Pancreas (tissue), 10 donors: ENCODE measurements at regions not wholly inside any gene's neighbourhood (a gene's known extent, or its start where the extent isn't known, plus 50 kb on each side); places are given as distances from the start of the nearest gene placed in this dataset.

Source experiments
- ATAC-seq, 4 donors: fragments of 200-7000 bp; cut with Tn5 transposase; one replicate each; pipeline versions ENCODE4 v1.8.0 to v1.9.1; 2020; ENCODE audit warnings: mild to moderate bottlenecking in 4 of 4, moderate library complexity in 4 of 4
- DNase-seq, 6 donors: peaks; one replicate each; pipeline ENCODE4 v3.0.0-alpha.2; 2020
- FAIRE-seq: peaks from 2 replicates; lab custom pipeline; 2012; peaks lifted over from hg19 to GRCh38; lab: Jason Lieb, UNC
- H3K27ac ChIP-seq, 4 donors: fragments of 200-600 bp; sonication (generic); 1 replicate in 3 of 4; 2 replicates in 1 of 4; pipeline versions ENCODE4 v1.5.0 to v1.8.0; 2020
- H3K27me3 ChIP-seq, 4 donors: fragments of 200-600 bp; one replicate each; pipeline ENCODE4 v1.8.0; 2021
- H3K36me3 ChIP-seq, 3 donors: fragments of 200-600 bp; sonication (generic) in 1 of 3; one replicate each; pipeline versions ENCODE4 v1.5.0 to v1.8.0; 2020 to 2021
- H3K4me1 ChIP-seq, 3 donors: fragments of 200-600 bp; one replicate each; pipeline ENCODE4 v1.8.0; 2021
- H3K4me3 ChIP-seq, 4 donors: fragments of 200-600 bp; sonication (generic) in 2 of 4; one replicate each; pipeline versions ENCODE4 v1.5.0 to v1.8.0; 2020 to 2021
- H3K9me3 ChIP-seq, 4 donors: fragments of 200-600 bp; one replicate each; pipeline ENCODE4 v1.8.0; 2021
- WGBS, 2 donors: extraction: QIAGEN DNeasy Blood & Tissue Kit; methylation state at CpG; one replicate each; pipeline ENCODE4 v1.1.7; 2013; 5-methylcytosine and 5-hydroxymethylcytosine counted together
- intact Hi-C, 3 donors: fragments of 100-400 bp; cut with DNase I; formaldehyde crosslinking; loops; one replicate each; pipeline versions ENCODE4 v1.11.1 to v1.14.2; 2022
- TF ChIP-seq, protein P1 (sequence below), 4 donors: fragments of 200-600 bp; sonication (generic) in 3 of 4; IDR thresholded peaks; one replicate each; pipeline versions ENCODE4 v1.5.0 to v1.8.0; 2021; ENCODE audit warnings: antibody characterized with exemption in 4 of 4
- donor health status: healthy with polysubstance abuse.
- donor health status: DM: no; HTN: no; CAD: no; lungs with moderate emphysema.
- donor health status: DM: no; HTN: no; CAD: no.
- donor health status: control.
- donor health status: control.
- donor health status: Bipolar disorder and iron deficiency.
- donor health status: DM: yes; HTN: yes; CAD: no.
- donor health status: DM: no; HTN: no; CAD: no.
- donor health status: DM: no; HTN: no; CAD: no.
- donor health status: DM: yes; HTN: yes; CAD: no.

DNA sequence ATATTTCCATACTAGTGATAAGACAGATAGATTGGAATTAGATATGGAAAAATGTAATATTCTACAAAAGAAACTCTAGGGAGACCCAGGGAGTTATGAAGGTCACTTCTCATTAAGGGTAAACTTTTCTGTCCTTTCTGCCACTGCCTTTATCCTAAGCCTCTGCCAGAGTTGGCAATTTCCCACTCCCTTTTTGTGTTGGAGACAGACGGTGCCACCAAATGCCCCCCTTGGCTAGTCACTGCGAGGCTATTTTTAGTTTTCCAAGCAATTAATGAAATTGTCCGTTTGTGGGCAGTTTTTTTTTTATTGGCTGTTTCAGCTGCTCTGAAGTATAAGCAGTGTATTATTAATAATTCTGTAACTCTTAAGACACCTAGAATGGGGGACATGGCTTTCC, 67.6 kb upstream of the TENM4 start:
- no peaks in the 10 kb centered on the region for H3K36me3 ChIP-seq
- TF ChIP-seq, protein P1, sequence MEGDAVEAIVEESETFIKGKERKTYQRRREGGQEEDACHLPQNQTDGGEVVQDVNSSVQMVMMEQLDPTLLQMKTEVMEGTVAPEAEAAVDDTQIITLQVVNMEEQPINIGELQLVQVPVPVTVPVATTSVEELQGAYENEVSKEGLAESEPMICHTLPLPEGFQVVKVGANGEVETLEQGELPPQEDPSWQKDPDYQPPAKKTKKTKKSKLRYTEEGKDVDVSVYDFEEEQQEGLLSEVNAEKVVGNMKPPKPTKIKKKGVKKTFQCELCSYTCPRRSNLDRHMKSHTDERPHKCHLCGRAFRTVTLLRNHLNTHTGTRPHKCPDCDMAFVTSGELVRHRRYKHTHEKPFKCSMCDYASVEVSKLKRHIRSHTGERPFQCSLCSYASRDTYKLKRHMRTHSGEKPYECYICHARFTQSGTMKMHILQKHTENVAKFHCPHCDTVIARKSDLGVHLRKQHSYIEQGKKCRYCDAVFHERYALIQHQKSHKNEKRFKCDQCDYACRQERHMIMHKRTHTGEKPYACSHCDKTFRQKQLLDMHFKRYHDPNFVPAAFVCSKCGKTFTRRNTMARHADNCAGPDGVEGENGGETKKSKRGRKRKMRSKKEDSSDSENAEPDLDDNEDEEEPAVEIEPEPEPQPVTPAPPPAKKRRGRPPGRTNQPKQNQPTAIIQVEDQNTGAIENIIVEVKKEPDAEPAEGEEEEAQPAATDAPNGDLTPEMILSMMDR (IDR thresholded peaks at IDR 0.05): no peak
- H3K9me3 ChIP-seq: no peaks in the 10 kb centered on the region
- no peak overlapping the region for H3K27ac ChIP-seq
- H3K27me3 ChIP-seq: no peaks in the 10 kb centered on the region
- WGBS, 2 donors: 28 to 29% methylated on average over 3 of the region's 3 CpGs
- no peak for FAIRE-seq
- intact Hi-C loops: no loop called here
- H3K4me1 ChIP-seq: no peaks in the 10 kb centered on the region
- ATAC-seq: no peak
- DNase-seq: no peak
- H3K4me3 ChIP-seq: no peak overlapping the region

DNA sequence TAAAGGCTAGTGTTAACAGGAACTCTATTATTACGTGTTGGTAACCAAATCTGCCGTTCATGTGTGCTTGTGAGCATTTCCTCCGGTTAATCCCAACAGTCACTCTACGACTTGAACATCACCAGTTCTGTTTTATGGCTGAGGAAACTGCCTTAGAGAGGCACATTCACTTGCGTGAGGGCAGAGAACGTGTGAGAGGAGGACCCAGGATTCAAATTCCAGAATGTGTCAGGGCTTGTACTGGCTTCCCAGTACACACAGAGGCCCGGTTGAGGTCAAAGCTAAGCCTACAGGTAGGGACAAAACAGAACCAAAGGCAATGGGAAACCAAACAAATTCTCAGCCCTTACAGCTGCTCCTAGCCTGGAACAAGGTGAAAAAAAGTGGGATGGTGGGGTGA, 66.9 kb upstream of the TENM4 start:
- no peak for DNase-seq
- Histone ChIP-seq H3K4me1 (no peaks in the 10 kb centered on the region), H3K4me3 (no peak overlapping the region), H3K27me3 (no peaks in the 10 kb centered on the region), H3K27ac (no peak overlapping the region), H3K36me3 (no peaks in the 10 kb centered on the region), H3K9me3 (no peaks in the 10 kb centered on the region)
- intact Hi-C loops: no loop called here
- TF ChIP-seq, protein P1 (IDR thresholded peaks at IDR 0.05): no peak
- 66 to 75% methylated on average over 7 of the region's 7 CpGs for WGBS, 2 donors
- no peak for ATAC-seq
- FAIRE-seq: no peak

DNA sequence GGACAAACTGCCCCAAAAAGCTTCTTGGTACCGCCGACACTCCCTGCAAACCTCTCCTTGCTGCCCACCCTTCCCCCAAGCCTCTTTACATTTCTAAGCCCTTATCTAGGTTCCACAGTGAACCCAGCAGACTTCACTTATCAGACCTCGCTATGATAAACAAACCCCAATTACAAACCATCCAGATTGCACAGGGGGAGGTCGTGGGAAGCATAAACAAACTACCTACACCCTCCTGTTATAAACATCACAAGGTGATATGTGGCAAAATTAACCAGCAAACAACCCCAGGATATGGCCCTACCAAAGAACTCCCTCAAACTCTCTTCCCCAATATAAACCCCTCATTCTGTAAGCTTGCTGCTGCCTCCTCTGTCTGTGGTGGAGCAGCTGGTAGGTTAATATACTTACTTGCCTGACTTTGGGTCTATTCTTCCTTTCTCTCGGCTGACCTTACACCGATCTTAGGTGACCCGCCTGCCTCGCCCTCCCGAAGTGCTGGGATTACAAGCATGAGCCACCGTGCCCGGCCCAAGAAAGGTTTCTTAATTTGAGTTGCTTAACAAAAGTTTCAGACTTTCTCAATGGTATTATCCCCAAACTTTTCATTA, 66.0 kb upstream of the TENM4 start:
- intact Hi-C loops: no loop called here

DNA sequence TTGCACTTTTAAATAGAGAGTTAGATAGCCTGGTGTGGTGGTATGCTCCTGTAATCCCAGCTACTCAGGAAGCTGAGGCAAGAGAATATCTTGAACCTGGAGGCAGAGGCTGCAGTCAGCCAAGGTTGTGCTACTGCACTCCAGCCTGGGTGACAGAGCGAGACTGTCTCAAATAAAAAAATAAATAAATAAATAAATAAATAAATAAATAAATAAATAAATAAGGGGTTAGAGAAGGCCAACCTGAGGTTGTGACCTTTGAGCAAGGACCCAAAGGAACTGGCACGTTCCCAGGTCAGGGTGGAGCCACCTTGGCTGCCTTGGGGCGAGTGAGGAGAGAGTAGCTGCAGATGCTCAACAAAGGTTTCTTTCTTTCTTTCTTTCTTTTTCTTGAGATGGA, 65.3 kb upstream of the TENM4 start:
- Histone ChIP-seq H3K27ac (no peak overlapping the region), H3K27me3 (no peaks in the 10 kb centered on the region), H3K4me1 (no peaks in the 10 kb centered on the region), H3K4me3 (no peak overlapping the region), H3K9me3 (no peaks in the 10 kb centered on the region), H3K36me3 (no peaks in the 10 kb centered on the region)
- TF ChIP-seq, protein P1 (IDR thresholded peaks at IDR 0.05): no peak
- intact Hi-C loops: no loop called here
- no peak for FAIRE-seq
- ATAC-seq: no peak
- no peak for DNase-seq
- WGBS, 2 donors: 64 to 77% methylated on average over 3 of the region's 3 CpGs

More for the DNA sequence above, 66.0 kb upstream of the TENM4 start:
- H3K36me3 ChIP-seq: no peaks in the 10 kb centered on the region
- H3K4me3 ChIP-seq: no peak overlapping the region
- no peak for FAIRE-seq
- ATAC-seq: no peak
- H3K27ac ChIP-seq: no peak overlapping the region
- no peak for DNase-seq
- H3K9me3 ChIP-seq: no peaks in the 10 kb centered on the region
- 56 to 58% methylated on average over 11 of the region's 11 CpGs for WGBS, 2 donors
- TF ChIP-seq, protein P1 (IDR thresholded peaks at IDR 0.05): no peak
- no peaks in the 10 kb centered on the region for H3K4me1 ChIP-seq
- H3K27me3 ChIP-seq: no peaks in the 10 kb centered on the region

DNA sequence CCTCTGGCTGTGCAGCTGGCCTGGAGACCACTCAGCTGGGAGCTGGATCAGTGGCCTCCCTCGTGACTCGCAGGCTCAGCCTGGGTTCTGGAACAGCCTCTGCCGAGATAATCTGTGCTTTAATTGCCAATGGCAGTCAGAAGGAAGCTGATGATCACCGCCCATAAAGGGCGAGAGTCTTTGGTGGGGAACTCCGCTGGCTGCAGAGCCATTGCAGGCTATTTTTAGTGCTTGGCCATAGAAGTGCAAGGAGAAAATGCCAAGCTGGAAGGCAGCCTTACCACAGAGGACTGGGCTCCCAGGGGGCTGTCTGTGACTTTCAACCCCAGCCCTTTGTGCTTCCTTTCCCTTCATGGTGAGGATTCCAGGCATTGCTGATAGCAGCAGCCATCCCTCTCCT, 62.2 kb upstream of the TENM4 start:
- Histone ChIP-seq H3K4me3 (no peak overlapping the region), H3K27ac (no peak overlapping the region), H3K4me1 (no peaks in the 10 kb centered on the region), H3K27me3 (no peaks in the 10 kb centered on the region), H3K9me3 (no peaks in the 10 kb centered on the region), H3K36me3 (no peaks in the 10 kb centered on the region)
- DNase-seq: peak in 1 of 6 donors; percentile 3
- no peak for ATAC-seq
- TF ChIP-seq, protein P1 (IDR thresholded peaks at IDR 0.05): no peak
- WGBS, 2 donors: 71 to 83% methylated on average over 6 of the region's 6 CpGs
- no peak for FAIRE-seq
- intact Hi-C loops: no loop called here
